Nephron progenitor cell (in vitro differentiated cells): ENCODE measurements at regions not wholly inside any gene's neighbourhood (a gene's known extent, or its start where the extent isn't known, plus 50 kb on each side); places are given as distances from the start of the nearest gene placed in this dataset.
"Not testable (repeated sequence)": the region's sequence is repeated elsewhere in the genome, so short reads cannot be mapped to it uniquely, and the experiment has no call there.

ENCODE experiments used
- DNase-seq: peaks from one replicate; pipeline ENCODE4 v3.0.0; 2021
- H3K27ac Mint-ChIP-seq: 2 replicates; pipeline ENCODE4 v1.8.0; 2021; ENCODE audit warnings: mild to moderate bottlenecking, moderate library complexity, mixed read lengths
- H3K27me3 Mint-ChIP-seq: 2 replicates; pipeline ENCODE4 v1.8.0; 2021; ENCODE audit warnings: mild to moderate bottlenecking, low read depth, mixed read lengths; ENCODE audit not compliant: poor library complexity
- H3K36me3 Mint-ChIP-seq: 2 replicates; pipeline ENCODE4 v1.8.0; 2021; ENCODE audit warnings: low read depth, mixed read lengths
- H3K4me1 Mint-ChIP-seq: 2 replicates; pipeline ENCODE4 v1.8.0; 2021; ENCODE audit warnings: mixed read lengths
- H3K4me3 Mint-ChIP-seq: 2 replicates; pipeline ENCODE4 v1.8.0; 2021; ENCODE audit warnings: mild to moderate bottlenecking, moderate library complexity, mixed read lengths
- H3K9me3 Mint-ChIP-seq: 2 replicates; pipeline ENCODE4 v1.8.0; 2021; ENCODE audit warnings: mild to moderate bottlenecking, moderate library complexity, mixed read lengths
- CTCF ChIP-seq: fragments of 200-600 bp; sonication (generic); IDR thresholded peaks from 2 replicates; pipeline ENCODE4 v1.5.0; 2021; ENCODE audit warnings: antibody characterized with exemption

DNA sequence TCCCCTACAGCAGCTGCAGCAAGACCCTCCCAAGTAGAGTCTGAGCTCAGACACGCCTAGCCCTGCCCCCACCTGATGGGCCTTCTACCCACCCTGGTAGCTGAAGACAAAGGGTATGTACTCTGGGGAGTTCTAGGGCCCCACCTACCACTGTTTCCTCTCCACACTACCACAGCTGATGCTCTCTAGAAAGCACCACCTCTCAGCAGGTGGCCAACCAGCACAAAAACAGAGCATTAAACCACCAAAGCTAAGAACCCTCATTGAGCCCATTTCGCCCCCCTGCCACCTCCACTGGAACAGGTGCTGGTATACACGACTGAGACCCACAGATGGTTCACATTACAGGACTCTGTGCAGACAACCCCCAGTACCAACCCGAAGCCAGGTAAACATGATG is 258.9 kb downstream of the SETD4 start:
- H3K4me1 Mint-ChIP-seq, result peaks cover 5% of the 10 kb centered on the region
- no peak for TF ChIP-seq CTCF
- H3K36me3 Mint-ChIP-seq, result no peaks in the 10 kb centered on the region
- H3K4me3 Mint-ChIP-seq, result no peak overlapping the region
- no peak for DNase-seq
- peaks cover 43% of the 10 kb centered on the region for H3K9me3 Mint-ChIP-seq
- no peak overlapping the region for H3K27ac Mint-ChIP-seq
- peaks cover 8% of the 10 kb centered on the region for H3K27me3 Mint-ChIP-seq

- not testable (repeated sequence) for H3K4me3 Mint-ChIP-seq, H3K4me1 Mint-ChIP-seq, H3K36me3 Mint-ChIP-seq, DNase-seq, H3K27ac Mint-ChIP-seq, H3K27me3 Mint-ChIP-seq
- H3K9me3 Mint-ChIP-seq, result peaks cover 43% of the 10 kb centered on the region
Observed at GRCh38 chr21:35800796-35801385, 259.4 kb downstream of the SETD4 start.

GRCh38 chr21:35796844-35797243 is 263.5 kb downstream of the SETD4 start:
- DNase-seq, result no peak
- H3K4me1 Mint-ChIP-seq, result peaks cover 5% of the 10 kb centered on the region
- H3K4me3 Mint-ChIP-seq, result no peak overlapping the region
- no peaks in the 10 kb centered on the region for H3K36me3 Mint-ChIP-seq
- TF ChIP-seq CTCF, result no peak
- H3K9me3 Mint-ChIP-seq, result peaks cover 11% of the 10 kb centered on the region
- no peak overlapping the region for H3K27ac Mint-ChIP-seq
- peaks cover 10% of the 10 kb centered on the region for H3K27me3 Mint-ChIP-seq

DNA sequence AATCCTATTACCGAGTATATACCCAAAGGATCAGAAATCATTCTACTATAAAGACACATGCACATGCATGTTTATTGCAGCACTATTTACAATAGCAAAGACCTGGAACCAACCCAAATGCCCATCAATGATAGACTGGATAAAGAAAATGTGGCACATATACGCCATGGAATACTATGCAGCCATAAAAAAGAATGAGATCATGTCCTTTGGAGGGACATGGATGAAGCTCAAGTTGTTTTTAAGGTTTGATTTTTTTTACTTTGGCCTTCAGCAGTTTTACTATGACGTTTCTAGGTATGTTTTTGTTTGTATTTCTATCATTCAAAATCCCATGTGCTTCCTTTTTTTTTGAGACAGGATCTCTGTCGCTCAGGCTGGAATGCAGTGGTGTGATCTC is 265.8 kb downstream of the SETD4 start:
- not testable (repeated sequence) for H3K4me1 Mint-ChIP-seq, H3K27ac Mint-ChIP-seq, H3K36me3 Mint-ChIP-seq, H3K9me3 Mint-ChIP-seq, DNase-seq, H3K4me3 Mint-ChIP-seq
- H3K27me3 Mint-ChIP-seq, result peaks cover 10% of the 10 kb centered on the region

- H3K9me3 Mint-ChIP-seq, result peaks cover 15% of the 10 kb centered on the region
- no peak overlapping the region for H3K27ac Mint-ChIP-seq
- DNase-seq, result no peak
- peaks cover 5% of the 10 kb centered on the region for H3K4me1 Mint-ChIP-seq
- TF ChIP-seq CTCF, result no peak
- H3K4me3 Mint-ChIP-seq, result no peak overlapping the region
- H3K36me3 Mint-ChIP-seq, result no peaks in the 10 kb centered on the region
- peaks cover 12% of the 10 kb centered on the region for H3K27me3 Mint-ChIP-seq
Observed at GRCh38 chr21:35792569-35793305, 267.6 kb downstream of the SETD4 start.

DNA sequence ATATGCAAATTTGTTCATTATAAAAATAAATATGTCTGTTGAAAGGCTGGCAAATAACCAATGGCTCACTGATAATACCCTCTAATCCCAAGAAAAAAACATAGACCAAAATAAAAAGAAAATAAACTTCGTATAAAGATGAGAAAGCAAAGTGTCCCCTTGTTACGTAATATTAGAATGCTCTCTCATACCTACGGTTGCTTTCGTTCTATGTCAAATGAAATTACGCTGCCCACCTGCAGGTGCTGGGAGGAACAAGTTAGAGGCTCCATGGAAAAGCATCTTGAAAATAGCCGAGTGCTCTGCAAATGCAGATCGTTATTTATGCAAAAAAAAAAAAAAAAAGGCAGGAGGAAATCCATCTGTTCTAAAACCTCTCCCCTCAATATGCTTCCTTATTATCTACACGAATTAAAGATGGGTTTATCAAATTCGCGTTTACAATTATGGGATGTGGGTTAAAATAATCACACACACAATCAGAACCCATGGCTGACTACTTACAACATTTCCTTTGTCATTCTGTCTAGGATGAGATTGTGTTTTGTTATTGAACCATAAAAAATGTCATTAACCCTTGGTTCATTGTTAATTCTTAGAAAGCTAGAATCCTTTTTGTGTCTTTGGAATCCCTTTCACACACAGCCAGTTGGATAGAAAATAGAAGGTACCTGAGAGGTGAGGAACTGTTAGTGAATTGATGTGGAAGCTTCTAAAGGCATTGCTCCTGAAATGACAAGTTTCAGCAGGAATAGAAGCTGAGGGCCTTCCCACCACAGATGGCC is 268.6 kb downstream of the SETD4 start:
- H3K27me3 Mint-ChIP-seq, result peaks cover 16% of the 10 kb centered on the region
- H3K27ac Mint-ChIP-seq, result no peak overlapping the region

More for the DNA sequence above, 268.6 kb downstream of the SETD4 start:
- peaks cover 24% of the 10 kb centered on the region for H3K9me3 Mint-ChIP-seq
- no peak overlapping the region for H3K4me3 Mint-ChIP-seq
- no peaks in the 10 kb centered on the region for H3K4me1 Mint-ChIP-seq
- no peak for DNase-seq
- no peaks in the 10 kb centered on the region for H3K36me3 Mint-ChIP-seq
- TF ChIP-seq CTCF, result no peak
